HCT116 (cell line): ENCODE measurements at regions not wholly inside any gene's neighbourhood (a gene's known extent, or its start where the extent isn't known, plus 50 kb on each side); places are given as distances from the start of the nearest gene placed in this dataset.

Experiments used
- ATAC-seq: fragments of 200-7000 bp; cut with Tn5 transposase; 2 replicates; pipeline ENCODE4 v1.9.1; 2020; ENCODE audit warnings: mild to moderate bottlenecking, moderate library complexity
- BruUV-seq: library from RNA; stranded (reverse); fragments of 400-500 nt; replicated peaks from 2 replicates; lab custom pipeline; 2021; lab: Mats Ljungman, UMichigan
- CTCF ChIA-PET: fragments of 300-600 bp; sonication (Branson Sonifier 250); formaldehyde crosslinking; loops from one replicate; lab custom pipeline; 2021; ENCODE audit warnings: antibody characterized with exemption; lab: Charles Lee
- POLR2A ChIA-PET: fragments of 300-600, 350-600 bp; sonication (Branson Sonifier 250); formaldehyde crosslinking; loops from one replicate; lab custom pipeline; 2021; ENCODE audit warnings: antibody characterized with exemption; lab: Charles Lee
- RAD21 ChIA-PET, 2 experiments: fragments of 300-600 bp; sonication (Branson Sonifier 250); formaldehyde crosslinking; loops; one replicate each; lab custom pipeline; 2023; ENCODE audit warnings: low total read pairs in 2 of 2; ENCODE audit not compliant: uncharacterized antibody in 2 of 2, unreplicated experiment in 2 of 2, low non-redundant PET in 1 of 2; lab: Charles Lee
- DNase-seq: peaks from one replicate; pipeline ENCODE4 v3.0.0-alpha.2; 2010; ENCODE audit warnings: low read depth, low spot score
- H2AFZ ChIP-seq: fragments of 200-600 bp; shearing (Covaris generic), sonication (generic); 2 replicates; pipeline ENCODE4 v1.6.1; 2017; ENCODE audit warnings: low read depth, mixed run types, mixed read lengths, antibody characterized with exemption, low read length; ENCODE audit not compliant: poor library complexity, severe bottlenecking
- H3K27ac ChIP-seq: 2 replicates; pipeline ENCODE4 v1.5.1; 2012; ENCODE audit warnings: low read depth, low read length
- H3K27me3 ChIP-seq: fragments of 200-600 bp; sonication (generic); 2 replicates; pipeline ENCODE4 v1.6.1; 2016; ENCODE audit warnings: mixed run types, low read length, mixed read lengths; ENCODE audit not compliant: insufficient read depth
- H3K36me3 ChIP-seq, 2 experiments: fragments of 200-500 bp in 1 of 2; fragments of 200-600 bp in 1 of 2; sonication (Bioruptor generic) in 1 of 2; sonication (generic) in 1 of 2; 2 replicates each; pipeline versions ENCODE4 v1.5.1 to v1.6.1; 2014 to 2016; ENCODE audit warnings: low read length in 2 of 2, inconsistent platforms in 1 of 2, mixed read lengths in 1 of 2, mixed run types in 1 of 2; ENCODE audit not compliant: insufficient read depth in 2 of 2, control insufficient read depth in 1 of 2
- H3K4me1 ChIP-seq, 2 experiments: fragments of 200-600 bp in 1 of 2; sonication (generic) in 1 of 2; 2 replicates each; pipeline versions ENCODE4 v1.5.1 to v1.6.1; 2012 to 2017; ENCODE audit warnings: low read length in 2 of 2, inconsistent platforms in 1 of 2, mild to moderate bottlenecking in 1 of 2, mixed read lengths in 1 of 2, mixed run types in 1 of 2, moderate library complexity in 1 of 2; ENCODE audit not compliant: insufficient read depth in 2 of 2, control insufficient read depth in 1 of 2
- H3K4me2 ChIP-seq: fragments of 200-600 bp; sonication (generic); 2 replicates; pipeline ENCODE4 v1.6.1; 2017; ENCODE audit warnings: mixed run types, low read length, mixed read lengths
- H3K4me3 ChIP-seq, 2 experiments: fragments of 200-600 bp in 1 of 2; sonication (generic) in 1 of 2; replicated peaks in 1 of 2; 2 replicates each; pipeline ENCODE4 v1.5.1; 2011 to 2016; ENCODE audit warnings: low read length in 2 of 2, control low read depth in 1 of 2, low read depth in 1 of 2, mild to moderate bottlenecking in 1 of 2, mixed read lengths in 1 of 2, mixed run types in 1 of 2
- H3K79me2 ChIP-seq: fragments of 200-600 bp; sonication (generic); 2 replicates; pipeline ENCODE4 v1.6.1; 2017; ENCODE audit warnings: mild to moderate bottlenecking, mixed run types, low read length, moderate library complexity, mixed read lengths; ENCODE audit not compliant: insufficient read depth
- H3K9ac ChIP-seq: fragments of 200-600 bp; sonication (generic); 2 replicates; pipeline ENCODE4 v1.6.1; 2016; ENCODE audit warnings: low read length, mixed read lengths
- H3K9me2 ChIP-seq: fragments of 200-600 bp; sonication (generic), shearing (Covaris generic); 2 replicates; pipeline ENCODE4 v1.6.1; 2017; ENCODE audit warnings: mixed run types, mild to moderate bottlenecking, moderate library complexity; ENCODE audit not compliant: insufficient read depth
- H3K9me3 ChIP-seq, 2 experiments: fragments of 200-500 bp in 1 of 2; fragments of 200-600 bp in 1 of 2; sonication (Bioruptor generic) in 1 of 2; sonication (generic) in 1 of 2; 2 replicates each; pipeline ENCODE4 v1.6.1; 2014 to 2017; ENCODE audit warnings: low read length in 2 of 2, mixed read lengths in 2 of 2, inconsistent platforms in 1 of 2, low read depth in 1 of 2, mild to moderate bottlenecking in 1 of 2, mixed run types in 1 of 2, moderate library complexity in 1 of 2; ENCODE audit not compliant: control insufficient read depth in 1 of 2, insufficient read depth in 1 of 2
- H4K20me1 ChIP-seq: fragments of 200-600 bp; sonication (generic), shearing (Covaris generic); 2 replicates; pipeline ENCODE4 v1.6.1; 2017; ENCODE audit warnings: mixed run types, mild to moderate bottlenecking, moderate library complexity; ENCODE audit not compliant: insufficient read depth
- ATF3 ChIP-seq: IDR thresholded peaks from 2 replicates; pipeline ENCODE4 v1.6.1; 2012
- CBX3 ChIP-seq: IDR thresholded peaks from 2 replicates; pipeline ENCODE4 v1.6.1; 2012; ENCODE audit warnings: low read depth
- CTCF ChIP-seq, 3 experiments: fragments of 200-600 bp in 1 of 3; sonication (generic) in 1 of 3; IDR thresholded peaks in 2 of 3; conservative IDR thresholded peaks in 1 of 3; 2 replicates each; pipeline ENCODE4 v1.5.1; 2012 to 2017; ENCODE audit warnings: low read depth in 2 of 3, low read length in 2 of 3, antibody characterized with exemption in 1 of 3, borderline replicate concordance in 1 of 3, control low read depth in 1 of 3, mild to moderate bottlenecking in 1 of 3, mixed read lengths in 1 of 3, mixed run types in 1 of 3, moderate library complexity in 1 of 3; ENCODE audit not compliant: insufficient read depth in 1 of 3
- EGR1 ChIP-seq: IDR thresholded peaks from 2 replicates; pipeline ENCODE4 v1.6.1; 2012; ENCODE audit warnings: low read depth
- ELF1 ChIP-seq: IDR thresholded peaks from 2 replicates; pipeline ENCODE4 v1.6.1; 2012; ENCODE audit warnings: low read depth, borderline replicate concordance
- EZH2 ChIP-seq: fragments of 200-600 bp; sonication (generic); IDR thresholded peaks from 2 replicates; pipeline ENCODE4 v1.6.1; 2017; ENCODE audit warnings: antibody characterized with exemption, mixed run types
- EZH2phosphoT487 ChIP-seq: fragments of 200-600 bp; IDR thresholded peaks from 2 replicates; pipeline ENCODE4 v1.6.1; 2018; ENCODE audit warnings: antibody characterized with exemption, borderline replicate concordance
- FOSL1 ChIP-seq: IDR thresholded peaks from 2 replicates; pipeline ENCODE4 v1.6.1; 2012; ENCODE audit warnings: low read depth
- JUND ChIP-seq: IDR thresholded peaks from 2 replicates; pipeline ENCODE4 v1.6.1; 2012
- POLR2A ChIP-seq: IDR thresholded peaks from 2 replicates; pipeline ENCODE4 v1.7.0; 2011; ENCODE audit warnings: borderline replicate concordance; ENCODE audit not compliant: insufficient read depth, insufficient read length; ENCODE audit errors: extremely low read depth
- RAD21 ChIP-seq: IDR thresholded peaks from 2 replicates; pipeline ENCODE4 v1.6.1; 2012; ENCODE audit warnings: low read depth, mild to moderate bottlenecking
- SIN3A ChIP-seq: IDR thresholded peaks from 2 replicates; pipeline ENCODE4 v1.6.1; 2012; ENCODE audit warnings: low read depth
- SRF ChIP-seq: IDR thresholded peaks from 2 replicates; pipeline ENCODE4 v1.6.1; 2012; ENCODE audit warnings: low read depth
- TCF7L2 ChIP-seq: IDR thresholded peaks from 2 replicates; pipeline ENCODE4 v1.7.0; 2011; ENCODE audit warnings: borderline replicate concordance, inconsistent platforms; ENCODE audit not compliant: insufficient read depth, insufficient read length; ENCODE audit errors: extremely low read depth
- YY1 ChIP-seq: IDR thresholded peaks from 2 replicates; pipeline ENCODE4 v1.6.1; 2011; ENCODE audit warnings: low read length, low read depth, moderate library complexity, mild to moderate bottlenecking; ENCODE audit not compliant: insufficient replicate concordance; ENCODE audit errors: extremely low read depth
- ZBTB33 ChIP-seq: IDR thresholded peaks from 2 replicates; pipeline ENCODE4 v1.6.1; 2011; ENCODE audit warnings: mild to moderate bottlenecking, low read length, moderate library complexity; ENCODE audit not compliant: insufficient replicate concordance; ENCODE audit errors: extremely low read depth
- ZFX ChIP-seq: fragments of 450-650 bp; IDR thresholded peaks from 2 replicates; pipeline ENCODE4 v1.6.1; 2017
- ZNF274 ChIP-seq: fragments of 200-500 bp; sonication (Bioruptor generic); IDR thresholded peaks from 2 replicates; pipeline ENCODE4 v1.6.1; 2014; ENCODE audit warnings: mild to moderate bottlenecking, low read depth, low read length, inconsistent platforms
- intact Hi-C: fragments of 100-400 bp; cut with micrococcal nuclease; formaldehyde crosslinking; loops from 2 replicates; pipeline ENCODE4 v1.10.0; 2022

GRCh38 chr17:62161405-62162148 lies 96.5 kb upstream of the MED13 start:
- RAD21 ChIA-PET, result no interaction called here
- peak overlapping the region; percentile 37 for H2AFZ ChIP-seq
- H3K36me3 ChIP-seq, result no peaks in the 10 kb centered on the region
- H4K20me1 ChIP-seq, result no peaks in the 10 kb centered on the region
- POLR2A ChIA-PET, result no interaction called here
- H3K9me2 ChIP-seq, result no peaks in the 10 kb centered on the region
- TF ChIP-seq EZH2 (no peak), FOSL1 (no peak), SRF (no peak), ELF1 (no peak), EZH2phosphoT487 (no peak), ZFX (no peak), RAD21 (no peak), ZNF274 (no peak), SIN3A (no peak), ATF3 (no peak), EGR1 (no peak), ZBTB33 (no peak), CBX3 (no peak), TCF7L2 (no peak), JUND (no peak), YY1 (no peak), CTCF (IDR thresholded peaks at IDR 0.05 in 2 of 3, conservative IDR thresholded peaks at IDR 0.05 in 1 of 3; ENCODE audit: borderline replicate concordance in 1 of 3, insufficient read depth in 1 of 3, low read depth in 2 of 3, low read length in 2 of 3) (no peak), POLR2A (no peak)
- TF ChIP-seq, all 23 proteins: peak for 0
- intact Hi-C loops, result no loop called here
- BruUV-seq, result no TSS peak
- Histone ChIP-seq H3K4me1 (peaks cover 45 to 65% of the 10 kb centered on the region in 2 experiments), H3K27me3 (no peaks in the 10 kb centered on the region), H3K27ac (no peak overlapping the region), H3K79me2 (no peaks in the 10 kb centered on the region), H3K4me2 (no peak overlapping the region), H3K4me3 (no peak overlapping the region), H3K9me3 (no peaks in the 10 kb centered on the region), H3K9ac (no peak overlapping the region)
- CTCF ChIA-PET, result interaction anchor here (1.3 kb wide), 1 partner anchor 52 kb away, joined by 4 read pairs; no protein-coding TSS in a partner anchor
- no peak for DNase-seq
- no peak for ATAC-seq
